HK-2 (cell line): ENCODE measurements at regions not wholly inside any gene's neighbourhood (a gene's known extent, or its start where the extent isn't known, plus 50 kb on each side); places are given as distances from the start of the nearest gene placed in this dataset.

Experiments
- DNase-seq: peaks from one replicate; pipeline ENCODE4 v3.0.0-alpha.2; 2018; ENCODE audit not compliant: unreplicated experiment

GRCh38 chr4:180898305-180898704, 1344.9 kb upstream of the TENM3 start:
- DNase-seq, result no peak

GRCh38 chr4:180900781-180901180, 1342.4 kb upstream of the TENM3 start:
- DNase-seq, result no peak

- DNase-seq, result peak; percentile 34
Observed at GRCh38 chr4:180909279-180909678, 1333.9 kb upstream of the TENM3 start.

- DNase-seq, result no peak
Observed at GRCh38 chr4:180913750-180914149, 1329.5 kb upstream of the TENM3 start.

GRCh38 chr4:180923486-180923885, 1319.7 kb upstream of the TENM3 start:
- DNase-seq, result no peak

GRCh38 chr4:180925805-180926204, 1317.4 kb upstream of the TENM3 start:
- no peak for DNase-seq

- DNase-seq, result no peak
Observed at GRCh38 chr4:180926277-180926676, 1316.9 kb upstream of the TENM3 start.

GRCh38 chr4:180932370-180933001, 1310.7 kb upstream of the TENM3 start:
- DNase-seq, result no peak

GRCh38 chr4:180937083-180937482, 1306.1 kb upstream of the TENM3 start:
- DNase-seq, result no peak

GRCh38 chr4:180940680-180941079, 1302.5 kb upstream of the TENM3 start:
- no peak for DNase-seq

GRCh38 chr4:180942367-180942916, 1300.8 kb upstream of the TENM3 start:
- DNase-seq, result no peak

- DNase-seq, result no peak
Observed at GRCh38 chr4:180946188-180946587, 1297.0 kb upstream of the TENM3 start.

- no peak for DNase-seq
Observed at GRCh38 chr4:180947425-180947824, 1295.8 kb upstream of the TENM3 start.

- DNase-seq, result no peak
Observed at GRCh38 chr4:180949424-180950213, 1293.6 kb upstream of the TENM3 start.

GRCh38 chr4:180950377-180950776, 1292.8 kb upstream of the TENM3 start:
- no peak for DNase-seq

GRCh38 chr4:180951312-180951711, 1291.9 kb upstream of the TENM3 start:
- no peak for DNase-seq

GRCh38 chr4:180953572-180953971, 1289.6 kb upstream of the TENM3 start:
- no peak for DNase-seq

- DNase-seq, result no peak
Observed at GRCh38 chr4:180960743-180961401, 1282.3 kb upstream of the TENM3 start.

- DNase-seq, result no peak
Observed at GRCh38 chr4:180962268-180962667, 1280.9 kb upstream of the TENM3 start.

GRCh38 chr4:180966312-180966711, 1276.9 kb upstream of the TENM3 start:
- DNase-seq, result no peak

- DNase-seq, result no peak
Observed at GRCh38 chr4:180967936-180968335, 1275.3 kb upstream of the TENM3 start.

GRCh38 chr4:180973894-180974293, 1269.3 kb upstream of the TENM3 start:
- DNase-seq, result no peak

GRCh38 chr4:180990931-180991330, 1252.3 kb upstream of the TENM3 start:
- no peak for DNase-seq
